ENCODE measurements at regions not wholly inside any gene's neighbourhood (a gene's known extent, or its start where the extent isn't known, plus 50 kb on each side); places are given as distances from the start of the nearest gene placed in this dataset.

DNA sequence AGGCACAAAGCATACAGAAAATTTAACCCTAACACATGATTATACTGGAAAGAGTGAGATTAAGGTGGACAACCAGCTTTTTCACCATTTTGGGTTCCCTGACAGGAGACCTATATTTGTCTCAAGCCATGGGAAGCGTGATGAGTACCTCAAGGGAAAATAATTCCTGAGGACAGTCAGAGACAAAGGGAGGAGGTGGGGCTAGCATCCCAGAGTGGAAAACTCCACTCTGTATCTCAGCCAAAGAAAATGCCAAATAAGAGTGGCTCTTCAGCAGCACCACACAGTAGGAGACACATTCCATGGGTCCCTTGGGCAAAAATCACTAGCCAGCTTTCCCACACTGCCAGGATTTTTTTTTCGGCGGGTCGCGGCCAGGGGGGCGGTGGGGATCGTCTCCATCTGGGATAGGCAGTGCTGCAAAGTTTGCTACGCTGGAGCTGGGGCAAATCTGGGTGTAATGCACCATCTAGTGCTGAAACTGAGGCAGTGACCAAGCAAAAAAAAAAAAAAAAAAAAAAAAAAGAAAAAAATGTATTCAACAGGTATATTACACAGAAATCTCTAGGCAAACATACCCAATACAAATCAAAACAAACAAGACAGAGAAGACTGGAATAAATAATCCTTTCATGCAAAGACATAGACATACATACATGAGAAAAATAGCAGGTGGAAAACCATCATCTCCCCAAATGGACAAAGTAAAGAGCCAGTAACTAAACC lies 77.3 kb upstream of the SLC35F1 start:
- TF ChIP-seq POLR2A (IDR thresholded peaks at IDR 0.05) (no peak), POLR2AphosphoS5 (IDR thresholded peaks at IDR 0.05) (no peak)
- TF ChIP-seq, protein P1, sequence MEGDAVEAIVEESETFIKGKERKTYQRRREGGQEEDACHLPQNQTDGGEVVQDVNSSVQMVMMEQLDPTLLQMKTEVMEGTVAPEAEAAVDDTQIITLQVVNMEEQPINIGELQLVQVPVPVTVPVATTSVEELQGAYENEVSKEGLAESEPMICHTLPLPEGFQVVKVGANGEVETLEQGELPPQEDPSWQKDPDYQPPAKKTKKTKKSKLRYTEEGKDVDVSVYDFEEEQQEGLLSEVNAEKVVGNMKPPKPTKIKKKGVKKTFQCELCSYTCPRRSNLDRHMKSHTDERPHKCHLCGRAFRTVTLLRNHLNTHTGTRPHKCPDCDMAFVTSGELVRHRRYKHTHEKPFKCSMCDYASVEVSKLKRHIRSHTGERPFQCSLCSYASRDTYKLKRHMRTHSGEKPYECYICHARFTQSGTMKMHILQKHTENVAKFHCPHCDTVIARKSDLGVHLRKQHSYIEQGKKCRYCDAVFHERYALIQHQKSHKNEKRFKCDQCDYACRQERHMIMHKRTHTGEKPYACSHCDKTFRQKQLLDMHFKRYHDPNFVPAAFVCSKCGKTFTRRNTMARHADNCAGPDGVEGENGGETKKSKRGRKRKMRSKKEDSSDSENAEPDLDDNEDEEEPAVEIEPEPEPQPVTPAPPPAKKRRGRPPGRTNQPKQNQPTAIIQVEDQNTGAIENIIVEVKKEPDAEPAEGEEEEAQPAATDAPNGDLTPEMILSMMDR (IDR thresholded peaks at IDR 0.05): no peak

Data from transverse colon (tissue), 4 donors.